LNCAP (cell line): ENCODE measurements at regions not wholly inside any gene's neighbourhood (a gene's known extent, or its start where the extent isn't known, plus 50 kb on each side); places are given as distances from the start of the nearest gene placed in this dataset.

ENCODE experiments used
- CTCF ChIP-seq: fragments of 450-650 bp; IDR thresholded peaks from 2 replicates; pipeline ENCODE4 v1.5.1; 2017; ENCODE audit warnings: mild to moderate bottlenecking

- no peak for TF ChIP-seq CTCF
Measured at GRCh38 chr14:98946940-98947339, 325.1 kb downstream of the BCL11B start.

GRCh38 chr14:98947911-98948595 is 323.9 kb downstream of the BCL11B start:
- no peak for TF ChIP-seq CTCF

- TF ChIP-seq CTCF, result no peak
Measured at GRCh38 chr14:98949051-98949450, 322.9 kb downstream of the BCL11B start.

GRCh38 chr14:98949481-98950135 is 322.4 kb downstream of the BCL11B start:
- TF ChIP-seq CTCF, result no peak

- TF ChIP-seq CTCF, result no peak
Measured at GRCh38 chr14:98950353-98950895, 321.6 kb downstream of the BCL11B start.

- no peak for TF ChIP-seq CTCF
Measured at GRCh38 chr14:98951031-98951430, 321.0 kb downstream of the BCL11B start.

GRCh38 chr14:98951521-98952152 is 320.4 kb downstream of the BCL11B start:
- TF ChIP-seq CTCF, result no peak
